Smooth muscle cell (in vitro differentiated cells): ENCODE measurements at regions not wholly inside any gene's neighbourhood (a gene's known extent, or its start where the extent isn't known, plus 50 kb on each side); places are given as distances from the start of the nearest gene placed in this dataset.

ENCODE experiments used
- DNase-seq: peaks from one replicate; lab custom pipeline; 2025; ENCODE audit not compliant: unreplicated experiment; lab: John Stamatoyannopoulos, UW
- H2AFZ ChIP-seq: fragments of 200-600 bp; sonication (generic); 2 replicates; pipeline ENCODE4 v1.6.0; 2016; ENCODE audit warnings: antibody characterized with exemption, low read depth, mild to moderate bottlenecking
- H3F3A ChIP-seq: fragments of 200-600 bp; sonication (generic); 2 replicates; pipeline ENCODE4 v1.6.0; 2017; ENCODE audit warnings: antibody characterized with exemption, low read depth
- H3K27ac ChIP-seq: fragments of 200-600 bp; sonication (generic); 2 replicates; pipeline ENCODE4 v1.5.1; 2016; ENCODE audit warnings: low read depth, mild to moderate bottlenecking
- H3K27me3 ChIP-seq: fragments of 200-600 bp; sonication (generic); 2 replicates; pipeline ENCODE4 v1.6.1; 2016; ENCODE audit warnings: low read depth, mild to moderate bottlenecking
- H3K36me3 ChIP-seq: fragments of 200-600 bp; sonication (generic); 2 replicates; pipeline ENCODE4 v1.5.1; 2016; ENCODE audit warnings: low read depth
- H3K4me1 ChIP-seq: fragments of 200-600 bp; sonication (generic); 2 replicates; pipeline ENCODE4 v1.5.1; 2016; ENCODE audit warnings: low read depth
- H3K4me2 ChIP-seq: fragments of 200-600 bp; sonication (generic); 2 replicates; pipeline ENCODE4 v1.6.0; 2016; ENCODE audit warnings: mild to moderate bottlenecking
- H3K4me3 ChIP-seq: fragments of 200-600 bp; sonication (generic); 2 replicates; pipeline ENCODE4 v1.5.1; 2016; ENCODE audit warnings: mild to moderate bottlenecking
- H3K79me2 ChIP-seq: fragments of 200-600 bp; sonication (generic); 2 replicates; pipeline ENCODE4 v1.6.0; 2016; ENCODE audit warnings: low read depth, mild to moderate bottlenecking
- H3K9ac ChIP-seq: fragments of 200-600 bp; sonication (generic); 2 replicates; pipeline ENCODE4 v1.6.0; 2016; ENCODE audit warnings: low read depth
- H3K9me3 ChIP-seq: fragments of 200-600 bp; sonication (generic); replicated peaks from 2 replicates; pipeline ENCODE4 v1.5.1; 2016; ENCODE audit warnings: low read depth
- H4K20me1 ChIP-seq: fragments of 200-600 bp; sonication (generic); 2 replicates; pipeline ENCODE4 v1.6.0; 2016; ENCODE audit warnings: low read depth
- CTCF ChIP-seq: fragments of 200-600 bp; sonication (generic); IDR thresholded peaks from 2 replicates; pipeline ENCODE4 v1.5.1; 2017; ENCODE audit warnings: borderline replicate concordance, mild to moderate bottlenecking, antibody characterized with exemption; ENCODE audit not compliant: insufficient read depth, poor library complexity, severe bottlenecking
- WGBS: methylation state at CpG from one replicate; pipeline ENCODE4 v1.1.7; 2016; ENCODE audit warnings: low lambda C conversion rate; 5-methylcytosine and 5-hydroxymethylcytosine counted together

GRCh38 chr21:21605521-21605920 lies 607.3 kb downstream of the NCAM2 start:
- Histone ChIP-seq H3K4me2 (no peak overlapping the region), H3K79me2 (no peaks in the 10 kb centered on the region), H3K36me3 (no peaks in the 10 kb centered on the region), H3K4me1 (no peaks in the 10 kb centered on the region), H3K27ac (no peak overlapping the region), H3K27me3 (no peaks in the 10 kb centered on the region), H3F3A (no peaks in the 10 kb centered on the region), H3K9ac (no peak overlapping the region), H4K20me1 (no peaks in the 10 kb centered on the region), H2AFZ (no peak overlapping the region), H3K9me3 (no peaks in the 10 kb centered on the region), H3K4me3 (no peak overlapping the region)
- no peak for DNase-seq
- no peak for TF ChIP-seq CTCF

- no peaks in the 10 kb centered on the region for H3K4me1 ChIP-seq
- H4K20me1 ChIP-seq = no peaks in the 10 kb centered on the region
- H2AFZ ChIP-seq = no peak overlapping the region
- no peaks in the 10 kb centered on the region for H3K9me3 ChIP-seq
- no peaks in the 10 kb centered on the region for H3K79me2 ChIP-seq
- no peaks in the 10 kb centered on the region for H3K36me3 ChIP-seq
- DNase-seq = no peak
- no peak overlapping the region for H3K4me3 ChIP-seq
- no peak overlapping the region for H3K4me2 ChIP-seq
- 89% methylated on average over 2 of the region's 2 CpGs for WGBS
- no peak overlapping the region for H3K27ac ChIP-seq
- H3K27me3 ChIP-seq = no peaks in the 10 kb centered on the region
- no peak overlapping the region for H3K9ac ChIP-seq
- TF ChIP-seq CTCF = no peak
- H3F3A ChIP-seq = no peaks in the 10 kb centered on the region
These were observed 607.8 kb downstream of the NCAM2 start for GRCh38 chr21:21606041-21606440.

- H3K9me3 ChIP-seq = no peaks in the 10 kb centered on the region
- H3K27ac ChIP-seq = no peak overlapping the region
- no peaks in the 10 kb centered on the region for H3K36me3 ChIP-seq
- H3K27me3 ChIP-seq = no peaks in the 10 kb centered on the region
- no peaks in the 10 kb centered on the region for H3K79me2 ChIP-seq
- no peak overlapping the region for H3K9ac ChIP-seq
- no peak for TF ChIP-seq CTCF
- no peak overlapping the region for H3K4me3 ChIP-seq
- no peaks in the 10 kb centered on the region for H4K20me1 ChIP-seq
- no peak overlapping the region for H3K4me2 ChIP-seq
- 25% methylated on average over 3 of the region's 3 CpGs for WGBS
- no peak for DNase-seq
- H3K4me1 ChIP-seq = peaks cover 4% of the 10 kb centered on the region
- H2AFZ ChIP-seq = no peak overlapping the region
- H3F3A ChIP-seq = no peaks in the 10 kb centered on the region
These were observed 614.3 kb downstream of the NCAM2 start for GRCh38 chr21:21612466-21612865.

GRCh38 chr21:21614966-21615365 lies 616.8 kb downstream of the NCAM2 start:
- TF ChIP-seq CTCF = no peak
- DNase-seq = no peak
- H3K4me1 ChIP-seq = peaks cover 4% of the 10 kb centered on the region
- no peak overlapping the region for H3K4me3 ChIP-seq
- no peaks in the 10 kb centered on the region for H3F3A ChIP-seq
- WGBS = 84% methylated on average over 3 of the region's 3 CpGs
- no peak overlapping the region for H3K4me2 ChIP-seq
- H3K9me3 ChIP-seq = no peaks in the 10 kb centered on the region
- no peak overlapping the region for H3K9ac ChIP-seq
- H3K79me2 ChIP-seq = no peaks in the 10 kb centered on the region
- no peaks in the 10 kb centered on the region for H4K20me1 ChIP-seq
- H3K27me3 ChIP-seq = no peaks in the 10 kb centered on the region
- H3K27ac ChIP-seq = no peak overlapping the region
- H3K36me3 ChIP-seq = no peaks in the 10 kb centered on the region
- no peak overlapping the region for H2AFZ ChIP-seq
